ENCODE measurements at regions not wholly inside any gene's neighbourhood (a gene's known extent, or its start where the extent isn't known, plus 50 kb on each side); places are given as distances from the start of the nearest gene placed in this dataset.
A peak's percentile ranks its signal among the peaks of the same experiment; 100 is the strongest.

DNA sequence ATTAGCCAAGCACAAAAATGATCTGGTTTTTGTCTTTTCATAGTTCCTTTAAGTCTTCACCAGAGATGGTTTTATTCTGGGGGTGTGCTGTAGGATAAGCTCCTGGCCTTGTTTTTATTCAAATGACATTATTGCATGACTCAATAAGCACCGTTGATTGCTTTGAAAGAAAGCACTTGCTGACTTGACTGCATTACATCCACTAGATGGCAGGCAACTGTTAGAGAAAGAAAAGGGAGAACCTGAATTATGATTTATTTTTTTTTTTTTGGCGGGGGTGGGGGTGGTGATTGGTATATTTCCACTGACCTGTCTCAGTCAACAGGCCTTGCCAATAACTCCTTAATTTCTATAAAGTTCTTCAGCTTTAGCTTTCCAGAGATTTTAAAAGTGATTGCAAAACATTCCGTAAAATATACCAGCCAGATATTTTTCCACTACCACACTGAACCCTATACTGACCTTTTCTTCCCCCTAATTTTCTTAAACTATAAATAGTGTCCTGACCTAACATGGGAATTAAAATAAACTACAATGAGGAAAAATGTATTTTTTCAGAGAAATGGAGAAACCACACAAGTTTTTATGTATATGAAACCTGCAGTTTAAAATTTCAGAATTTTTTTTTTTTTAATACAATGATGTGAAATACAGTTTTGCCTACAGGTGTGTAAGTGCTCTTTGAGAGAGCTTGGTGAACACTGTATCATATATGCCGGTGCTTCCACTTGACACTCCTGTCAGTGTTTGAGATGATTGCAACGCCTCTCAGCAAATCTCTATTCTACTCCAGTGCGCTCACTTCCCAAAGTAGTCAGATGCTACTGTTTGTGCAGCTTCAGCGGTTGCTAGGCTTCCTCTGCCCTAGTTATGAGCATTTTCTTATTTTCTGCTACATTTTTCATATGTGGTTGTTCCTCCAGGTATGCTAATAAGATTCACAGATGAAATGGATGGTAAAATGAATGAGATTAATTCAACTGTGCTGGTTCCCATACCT, 274.3 kb downstream of the CD109 start:
- TF ChIP-seq, protein P1, sequence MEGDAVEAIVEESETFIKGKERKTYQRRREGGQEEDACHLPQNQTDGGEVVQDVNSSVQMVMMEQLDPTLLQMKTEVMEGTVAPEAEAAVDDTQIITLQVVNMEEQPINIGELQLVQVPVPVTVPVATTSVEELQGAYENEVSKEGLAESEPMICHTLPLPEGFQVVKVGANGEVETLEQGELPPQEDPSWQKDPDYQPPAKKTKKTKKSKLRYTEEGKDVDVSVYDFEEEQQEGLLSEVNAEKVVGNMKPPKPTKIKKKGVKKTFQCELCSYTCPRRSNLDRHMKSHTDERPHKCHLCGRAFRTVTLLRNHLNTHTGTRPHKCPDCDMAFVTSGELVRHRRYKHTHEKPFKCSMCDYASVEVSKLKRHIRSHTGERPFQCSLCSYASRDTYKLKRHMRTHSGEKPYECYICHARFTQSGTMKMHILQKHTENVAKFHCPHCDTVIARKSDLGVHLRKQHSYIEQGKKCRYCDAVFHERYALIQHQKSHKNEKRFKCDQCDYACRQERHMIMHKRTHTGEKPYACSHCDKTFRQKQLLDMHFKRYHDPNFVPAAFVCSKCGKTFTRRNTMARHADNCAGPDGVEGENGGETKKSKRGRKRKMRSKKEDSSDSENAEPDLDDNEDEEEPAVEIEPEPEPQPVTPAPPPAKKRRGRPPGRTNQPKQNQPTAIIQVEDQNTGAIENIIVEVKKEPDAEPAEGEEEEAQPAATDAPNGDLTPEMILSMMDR (IDR thresholded peaks at IDR 0.05; ENCODE audit: borderline replicate concordance, control extremely low read depth, extremely low read depth, insufficient read depth, missing control alignments), result peak; percentile 24
- DNase-seq (ENCODE audit: low spot score), result peak; percentile 24

DNA sequence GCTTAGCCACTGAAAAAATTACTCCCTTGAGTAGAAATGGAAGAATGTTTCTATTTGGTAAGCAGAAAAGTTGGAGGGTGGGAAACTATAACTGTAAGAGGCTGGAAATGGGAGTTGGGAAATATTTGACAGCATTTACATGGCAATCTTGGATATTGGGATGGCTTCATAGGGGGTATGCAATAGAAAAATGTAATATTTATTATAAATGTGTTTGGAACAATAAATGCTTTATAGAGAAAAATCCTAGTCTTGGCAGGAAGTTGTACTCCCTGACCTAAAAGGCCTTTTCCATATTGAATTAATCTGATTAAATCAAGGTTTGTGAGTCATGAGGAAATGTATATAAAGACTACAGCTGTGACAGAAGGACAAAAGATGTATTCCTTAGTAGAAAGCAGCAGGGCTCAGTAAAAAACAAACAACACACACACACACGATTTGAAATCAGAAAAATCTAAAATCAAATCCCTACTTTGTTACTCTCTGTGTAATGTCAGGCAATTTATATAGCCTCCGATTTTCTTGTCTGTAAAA, 272.3 kb downstream of the CD109 start:
- DNase-seq (ENCODE audit: low spot score), result no peak
- TF ChIP-seq, protein P1 (IDR thresholded peaks at IDR 0.05; ENCODE audit: borderline replicate concordance, control extremely low read depth, extremely low read depth, insufficient read depth, missing control alignments), result no peak
- in situ Hi-C loops (cut with MboI; ENCODE audit: low sequenced_read_pairs, unreplicated experiment), result no loop called here

More for the DNA sequence above, 274.3 kb downstream of the CD109 start:
- in situ Hi-C loops (cut with MboI; ENCODE audit: low sequenced_read_pairs, unreplicated experiment), result no loop called here

DNA sequence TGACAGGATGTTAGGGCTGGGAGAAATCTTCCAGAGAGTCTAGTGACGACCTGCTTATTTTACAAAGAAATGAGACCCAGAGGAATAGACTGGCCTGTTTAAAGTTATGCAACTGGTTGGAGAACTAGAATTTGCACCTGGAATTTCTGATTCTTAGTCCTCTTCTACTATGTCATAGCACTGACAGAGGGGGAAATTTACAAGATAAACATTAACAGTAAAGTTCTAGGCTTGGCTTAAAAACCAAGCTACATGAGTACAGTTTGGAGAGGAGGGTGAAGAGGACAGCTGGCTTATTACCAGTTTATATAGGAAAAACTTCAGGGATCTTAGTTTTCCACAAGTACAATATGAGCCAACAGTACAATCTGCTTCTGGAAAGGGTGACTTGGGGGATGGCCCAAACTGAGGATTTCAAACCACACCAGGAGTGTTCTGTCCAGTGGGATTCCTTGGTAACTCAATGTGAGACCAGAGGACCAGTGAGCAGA, 269.6 kb downstream of the CD109 start:
- in situ Hi-C loops (cut with MboI; ENCODE audit: low sequenced_read_pairs, unreplicated experiment), result no loop called here
- TF ChIP-seq, protein P1 (IDR thresholded peaks at IDR 0.05; ENCODE audit: borderline replicate concordance, control extremely low read depth, extremely low read depth, insufficient read depth, missing control alignments), result no peak
- DNase-seq (ENCODE audit: low spot score), result no peak

GRCh38 chr6:73964241-73964854, 268.3 kb downstream of the CD109 start:
- no peak for DNase-seq (ENCODE audit: low spot score)
- TF ChIP-seq, protein P1 (IDR thresholded peaks at IDR 0.05; ENCODE audit: borderline replicate concordance, control extremely low read depth, extremely low read depth, insufficient read depth, missing control alignments), result no peak
- in situ Hi-C loops (cut with MboI; ENCODE audit: low sequenced_read_pairs, unreplicated experiment), result no loop called here

- in situ Hi-C loops (cut with MboI; ENCODE audit: low sequenced_read_pairs, unreplicated experiment), result no loop called here
- TF ChIP-seq, protein P1 (IDR thresholded peaks at IDR 0.05; ENCODE audit: borderline replicate concordance, control extremely low read depth, extremely low read depth, insufficient read depth, missing control alignments), result no peak
Observed at GRCh38 chr6:73962884-73963283, 266.9 kb downstream of the CD109 start.

GRCh38 chr6:73956305-73956704, 260.3 kb downstream of the CD109 start:
- TF ChIP-seq, protein P1 (IDR thresholded peaks at IDR 0.05; ENCODE audit: borderline replicate concordance, control extremely low read depth, extremely low read depth, insufficient read depth, missing control alignments), result no peak
- no peak for DNase-seq (ENCODE audit: low spot score)
- in situ Hi-C loops (cut with MboI; ENCODE audit: low sequenced_read_pairs, unreplicated experiment), result no loop called here

More at GRCh38 chr6:73962884-73963283, 266.9 kb downstream of the CD109 start:
- DNase-seq (ENCODE audit: low spot score), result no peak

Measured in GM13976 (cell line).